ENCODE measurements at regions not wholly inside any gene's neighbourhood (a gene's known extent, or its start where the extent isn't known, plus 50 kb on each side); places are given as distances from the start of the nearest gene placed in this dataset.

- no peaks in the 10 kb centered on the region for H3K27me3 ChIP-seq (ENCODE audit: control insufficient read depth in 1 of 2, insufficient read depth in 2 of 2, low read length in 2 of 2)
- no peak overlapping the region for H3K4me3 ChIP-seq (ENCODE audit: low read depth in 1 of 2, low read length in 2 of 2)
- H3K9me3 ChIP-seq (ENCODE audit: control insufficient read depth in 1 of 2, low read length in 2 of 2) = no peaks in the 10 kb centered on the region
- H3K27ac ChIP-seq (ENCODE audit: low read depth, low read length) = no peak overlapping the region
- H3K36me3 ChIP-seq (ENCODE audit: control insufficient read depth in 1 of 2, insufficient read depth in 2 of 2, low read length in 2 of 2) = no peaks in the 10 kb centered on the region
- H3K9ac ChIP-seq (ENCODE audit: low read depth in 1 of 2, low read length in 2 of 2) = no peak overlapping the region
- H3K4me1 ChIP-seq (ENCODE audit: control insufficient read depth in 1 of 2, insufficient read depth in 2 of 2, low read length in 2 of 2) = no peaks in the 10 kb centered on the region
Measured at GRCh38 chrX:9351126-9351525, 113.7 kb upstream of the TBL1X start.

- Histone ChIP-seq H3K9me3 (ENCODE audit: control insufficient read depth in 1 of 2, low read length in 2 of 2) (no peaks in the 10 kb centered on the region), H3K27ac (ENCODE audit: low read depth, low read length) (no peak overlapping the region), H3K36me3 (ENCODE audit: control insufficient read depth in 1 of 2, insufficient read depth in 2 of 2, low read length in 2 of 2) (no peaks in the 10 kb centered on the region), H3K27me3 (ENCODE audit: control insufficient read depth in 1 of 2, insufficient read depth in 2 of 2, low read length in 2 of 2) (no peaks in the 10 kb centered on the region), H3K4me3 (ENCODE audit: low read depth in 1 of 2, low read length in 2 of 2) (peak overlapping the region in 1 of 2 donors; percentile 5), H3K9ac (ENCODE audit: low read depth in 1 of 2, low read length in 2 of 2) (no peak overlapping the region), H3K4me1 (ENCODE audit: control insufficient read depth in 1 of 2, insufficient read depth in 2 of 2, low read length in 2 of 2) (no peaks in the 10 kb centered on the region)
Measured at GRCh38 chrX:9352243-9352642, 112.6 kb upstream of the TBL1X start.

GRCh38 chrX:9352694-9353411 lies 112.0 kb upstream of the TBL1X start:
- H3K4me3 ChIP-seq (ENCODE audit: low read depth in 1 of 2, low read length in 2 of 2) = peak overlapping the region in 1 of 2 donors; percentile 5
- H3K9ac ChIP-seq (ENCODE audit: low read depth in 1 of 2, low read length in 2 of 2) = no peak overlapping the region
- no peaks in the 10 kb centered on the region for H3K36me3 ChIP-seq (ENCODE audit: control insufficient read depth in 1 of 2, insufficient read depth in 2 of 2, low read length in 2 of 2)
- no peaks in the 10 kb centered on the region for H3K27me3 ChIP-seq (ENCODE audit: control insufficient read depth in 1 of 2, insufficient read depth in 2 of 2, low read length in 2 of 2)
- H3K9me3 ChIP-seq (ENCODE audit: control insufficient read depth in 1 of 2, low read length in 2 of 2) = no peaks in the 10 kb centered on the region
- no peaks in the 10 kb centered on the region for H3K4me1 ChIP-seq (ENCODE audit: control insufficient read depth in 1 of 2, insufficient read depth in 2 of 2, low read length in 2 of 2)
- no peak overlapping the region for H3K27ac ChIP-seq (ENCODE audit: low read depth, low read length)

GRCh38 chrX:9354918-9355317 lies 109.9 kb upstream of the TBL1X start:
- Histone ChIP-seq H3K9me3 (ENCODE audit: control insufficient read depth in 1 of 2, low read length in 2 of 2) (no peaks in the 10 kb centered on the region), H3K36me3 (ENCODE audit: control insufficient read depth in 1 of 2, insufficient read depth in 2 of 2, low read length in 2 of 2) (no peaks in the 10 kb centered on the region), H3K4me3 (ENCODE audit: low read depth in 1 of 2, low read length in 2 of 2) (no peak overlapping the region), H3K9ac (ENCODE audit: low read depth in 1 of 2, low read length in 2 of 2) (no peak overlapping the region), H3K4me1 (ENCODE audit: control insufficient read depth in 1 of 2, insufficient read depth in 2 of 2, low read length in 2 of 2) (no peaks in the 10 kb centered on the region), H3K27me3 (ENCODE audit: control insufficient read depth in 1 of 2, insufficient read depth in 2 of 2, low read length in 2 of 2) (no peaks in the 10 kb centered on the region), H3K27ac (ENCODE audit: low read depth, low read length) (no peak overlapping the region)

GRCh38 chrX:9355739-9356138 lies 109.1 kb upstream of the TBL1X start:
- no peaks in the 10 kb centered on the region for H3K9me3 ChIP-seq (ENCODE audit: control insufficient read depth in 1 of 2, low read length in 2 of 2)
- no peaks in the 10 kb centered on the region for H3K4me1 ChIP-seq (ENCODE audit: control insufficient read depth in 1 of 2, insufficient read depth in 2 of 2, low read length in 2 of 2)
- no peaks in the 10 kb centered on the region for H3K27me3 ChIP-seq (ENCODE audit: control insufficient read depth in 1 of 2, insufficient read depth in 2 of 2, low read length in 2 of 2)
- H3K27ac ChIP-seq (ENCODE audit: low read depth, low read length) = no peak overlapping the region
- no peak overlapping the region for H3K9ac ChIP-seq (ENCODE audit: low read depth in 1 of 2, low read length in 2 of 2)
- H3K36me3 ChIP-seq (ENCODE audit: control insufficient read depth in 1 of 2, insufficient read depth in 2 of 2, low read length in 2 of 2) = no peaks in the 10 kb centered on the region
- no peak overlapping the region for H3K4me3 ChIP-seq (ENCODE audit: low read depth in 1 of 2, low read length in 2 of 2)

- no peak overlapping the region for H3K27ac ChIP-seq (ENCODE audit: low read depth, low read length)
- H3K9ac ChIP-seq (ENCODE audit: low read depth in 1 of 2, low read length in 2 of 2) = no peak overlapping the region
- H3K9me3 ChIP-seq (ENCODE audit: control insufficient read depth in 1 of 2, low read length in 2 of 2) = no peaks in the 10 kb centered on the region
- no peaks in the 10 kb centered on the region for H3K4me1 ChIP-seq (ENCODE audit: control insufficient read depth in 1 of 2, insufficient read depth in 2 of 2, low read length in 2 of 2)
- H3K27me3 ChIP-seq (ENCODE audit: control insufficient read depth in 1 of 2, insufficient read depth in 2 of 2, low read length in 2 of 2) = no peaks in the 10 kb centered on the region
- H3K36me3 ChIP-seq (ENCODE audit: control insufficient read depth in 1 of 2, insufficient read depth in 2 of 2, low read length in 2 of 2) = no peaks in the 10 kb centered on the region
- no peak overlapping the region for H3K4me3 ChIP-seq (ENCODE audit: low read depth in 1 of 2, low read length in 2 of 2)
Measured at GRCh38 chrX:9356846-9357245, 108.0 kb upstream of the TBL1X start.

GRCh38 chrX:9357518-9358114 lies 107.2 kb upstream of the TBL1X start:
- no peaks in the 10 kb centered on the region for H3K9me3 ChIP-seq (ENCODE audit: control insufficient read depth in 1 of 2, low read length in 2 of 2)
- H3K9ac ChIP-seq (ENCODE audit: low read depth in 1 of 2, low read length in 2 of 2) = no peak overlapping the region
- H3K36me3 ChIP-seq (ENCODE audit: control insufficient read depth in 1 of 2, insufficient read depth in 2 of 2, low read length in 2 of 2) = no peaks in the 10 kb centered on the region
- no peaks in the 10 kb centered on the region for H3K27me3 ChIP-seq (ENCODE audit: control insufficient read depth in 1 of 2, insufficient read depth in 2 of 2, low read length in 2 of 2)
- no peaks in the 10 kb centered on the region for H3K4me1 ChIP-seq (ENCODE audit: control insufficient read depth in 1 of 2, insufficient read depth in 2 of 2, low read length in 2 of 2)
- H3K4me3 ChIP-seq (ENCODE audit: low read depth in 1 of 2, low read length in 2 of 2) = no peak overlapping the region
- H3K27ac ChIP-seq (ENCODE audit: low read depth, low read length) = no peak overlapping the region

- Histone ChIP-seq H3K4me1 (ENCODE audit: control insufficient read depth in 1 of 2, insufficient read depth in 2 of 2, low read length in 2 of 2) (no peaks in the 10 kb centered on the region), H3K27ac (ENCODE audit: low read depth, low read length) (no peak overlapping the region), H3K36me3 (ENCODE audit: control insufficient read depth in 1 of 2, insufficient read depth in 2 of 2, low read length in 2 of 2) (no peaks in the 10 kb centered on the region), H3K9me3 (ENCODE audit: control insufficient read depth in 1 of 2, low read length in 2 of 2) (no peaks in the 10 kb centered on the region), H3K4me3 (ENCODE audit: low read depth in 1 of 2, low read length in 2 of 2) (no peak overlapping the region), H3K9ac (ENCODE audit: low read depth in 1 of 2, low read length in 2 of 2) (no peak overlapping the region), H3K27me3 (ENCODE audit: control insufficient read depth in 1 of 2, insufficient read depth in 2 of 2, low read length in 2 of 2) (no peaks in the 10 kb centered on the region)
Measured at GRCh38 chrX:9362363-9362928, 102.4 kb upstream of the TBL1X start.

- Histone ChIP-seq H3K27me3 (ENCODE audit: control insufficient read depth in 1 of 2, insufficient read depth in 2 of 2, low read length in 2 of 2) (no peaks in the 10 kb centered on the region), H3K36me3 (ENCODE audit: control insufficient read depth in 1 of 2, insufficient read depth in 2 of 2, low read length in 2 of 2) (no peaks in the 10 kb centered on the region), H3K27ac (ENCODE audit: low read depth, low read length) (no peak overlapping the region), H3K4me1 (ENCODE audit: control insufficient read depth in 1 of 2, insufficient read depth in 2 of 2, low read length in 2 of 2) (no peaks in the 10 kb centered on the region), H3K9ac (ENCODE audit: low read depth in 1 of 2, low read length in 2 of 2) (no peak overlapping the region), H3K9me3 (ENCODE audit: control insufficient read depth in 1 of 2, low read length in 2 of 2) (no peaks in the 10 kb centered on the region), H3K4me3 (ENCODE audit: low read depth in 1 of 2, low read length in 2 of 2) (no peak overlapping the region)
Measured at GRCh38 chrX:9367421-9367820, 97.4 kb upstream of the TBL1X start.

GRCh38 chrX:9368262-9368661 lies 96.6 kb upstream of the TBL1X start:
- Histone ChIP-seq H3K27me3 (ENCODE audit: control insufficient read depth in 1 of 2, insufficient read depth in 2 of 2, low read length in 2 of 2) (no peaks in the 10 kb centered on the region), H3K4me3 (ENCODE audit: low read depth in 1 of 2, low read length in 2 of 2) (no peak overlapping the region), H3K27ac (ENCODE audit: low read depth, low read length) (no peak overlapping the region), H3K9ac (ENCODE audit: low read depth in 1 of 2, low read length in 2 of 2) (no peak overlapping the region), H3K4me1 (ENCODE audit: control insufficient read depth in 1 of 2, insufficient read depth in 2 of 2, low read length in 2 of 2) (no peaks in the 10 kb centered on the region), H3K36me3 (ENCODE audit: control insufficient read depth in 1 of 2, insufficient read depth in 2 of 2, low read length in 2 of 2) (no peaks in the 10 kb centered on the region), H3K9me3 (ENCODE audit: control insufficient read depth in 1 of 2, low read length in 2 of 2) (no peaks in the 10 kb centered on the region)

All from duodenal mucosa (tissue), 2 donors.